Fibroblast of upper back skin (primary cell): ENCODE measurements at regions not wholly inside any gene's neighbourhood (a gene's known extent, or its start where the extent isn't known, plus 50 kb on each side); places are given as distances from the start of the nearest gene placed in this dataset.

Source experiments
- DNase-seq: peaks from one replicate; pipeline ENCODE4 v3.0.0-alpha.2; 2013

GRCh38 chr12:124517260-124518050, 50.0 kb downstream of the NCOR2 start:
- DNase-seq: peak; percentile 43

GRCh38 chr12:124516850-124517249, 50.6 kb downstream of the NCOR2 start:
- DNase-seq: no peak

- DNase-seq: no peak
Observed at GRCh38 chr12:124515981-124516380, 51.4 kb downstream of the NCOR2 start.

- no peak for DNase-seq
Observed at GRCh38 chr12:124514996-124515932, 52.1 kb downstream of the NCOR2 start.

- DNase-seq: no peak
Observed at GRCh38 chr12:124514145-124514995, 53.0 kb downstream of the NCOR2 start.

- no peak for DNase-seq
Observed at GRCh38 chr12:124513297-124513867, 54.0 kb downstream of the NCOR2 start.

- DNase-seq: peak; percentile 95
Observed at GRCh38 chr12:124512667-124513296, 54.6 kb downstream of the NCOR2 start.

- DNase-seq: no peak
Observed at GRCh38 chr12:124511259-124511985, 56.0 kb downstream of the NCOR2 start.

- no peak for DNase-seq
Observed at GRCh38 chr12:124510301-124510970, 57.0 kb downstream of the NCOR2 start.

- DNase-seq: peak; percentile 76
Observed at GRCh38 chr12:124509676-124510300, 57.6 kb downstream of the NCOR2 start.

GRCh38 chr12:124509300-124509675, 58.1 kb downstream of the NCOR2 start:
- no peak for DNase-seq

- DNase-seq: no peak
Observed at GRCh38 chr12:124508381-124509079, 58.9 kb downstream of the NCOR2 start.

- DNase-seq: peak; percentile 76
Observed at GRCh38 chr12:124507188-124508109, 60.0 kb downstream of the NCOR2 start.

GRCh38 chr12:124506832-124507153, 60.6 kb downstream of the NCOR2 start:
- DNase-seq: no peak

- peak; percentile 83 for DNase-seq
Observed at GRCh38 chr12:124506145-124506831, 61.1 kb downstream of the NCOR2 start.

GRCh38 chr12:124505001-124505818, 62.2 kb downstream of the NCOR2 start:
- DNase-seq: no peak
